ENCODE measurements at regions not wholly inside any gene's neighbourhood (a gene's known extent, or its start where the extent isn't known, plus 50 kb on each side); places are given as distances from the start of the nearest gene placed in this dataset.

DNA sequence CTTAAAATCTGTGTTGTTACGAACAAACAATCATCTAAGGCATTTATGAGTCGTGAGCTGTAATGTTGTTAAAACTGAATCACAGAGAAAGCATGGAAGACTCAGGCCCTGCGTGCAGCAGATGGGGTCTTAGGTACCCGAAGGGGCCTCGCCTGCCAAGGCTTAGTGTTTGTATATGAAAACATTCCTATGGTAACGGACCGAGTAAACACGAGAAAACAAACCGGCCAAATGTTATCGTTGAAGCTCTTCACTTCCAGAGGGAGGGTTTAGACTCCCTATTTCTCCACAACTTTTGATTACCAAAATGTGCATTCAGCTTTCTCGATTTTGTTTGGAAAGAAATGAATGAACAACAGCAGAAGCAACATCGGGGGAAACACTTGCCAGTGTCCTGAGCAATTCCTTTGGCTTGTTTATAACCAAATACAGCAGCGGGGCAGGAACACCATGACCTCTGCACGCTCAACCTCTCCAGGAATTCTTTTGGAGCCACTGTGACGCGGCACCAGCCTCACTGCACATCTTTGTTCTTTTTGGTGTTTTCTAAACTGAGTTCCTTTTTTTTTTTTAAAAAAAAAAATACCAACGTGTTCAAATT is 121.6 kb upstream of the KLF6 start:
- DNase-seq = no peak

DNA sequence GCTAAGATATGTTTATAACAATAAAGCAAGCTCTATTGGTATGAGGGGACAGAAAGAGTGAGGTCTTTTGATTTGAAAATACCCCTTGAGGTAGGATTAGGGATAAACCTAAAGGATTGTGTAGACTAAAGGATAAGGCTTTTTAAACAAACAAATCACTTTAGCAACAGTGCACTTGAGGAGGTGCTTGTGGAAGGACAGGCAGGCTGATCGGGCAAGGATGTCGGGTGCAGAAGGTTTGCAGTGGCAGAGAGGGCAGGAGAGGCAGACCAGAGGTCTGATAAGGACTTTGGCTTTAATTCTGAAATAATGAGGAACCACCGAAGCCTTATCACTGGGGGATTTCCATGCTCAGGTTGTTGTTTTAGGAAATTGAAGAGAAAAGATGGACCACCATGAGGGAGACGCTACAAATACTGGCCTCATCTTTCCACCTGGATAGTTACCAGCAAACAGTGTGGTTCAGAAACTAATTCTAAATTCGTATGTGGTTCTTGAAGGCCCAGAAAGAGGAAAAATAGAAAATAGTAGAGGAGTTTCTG is 119.5 kb upstream of the KLF6 start:
- DNase-seq = no peak

DNA sequence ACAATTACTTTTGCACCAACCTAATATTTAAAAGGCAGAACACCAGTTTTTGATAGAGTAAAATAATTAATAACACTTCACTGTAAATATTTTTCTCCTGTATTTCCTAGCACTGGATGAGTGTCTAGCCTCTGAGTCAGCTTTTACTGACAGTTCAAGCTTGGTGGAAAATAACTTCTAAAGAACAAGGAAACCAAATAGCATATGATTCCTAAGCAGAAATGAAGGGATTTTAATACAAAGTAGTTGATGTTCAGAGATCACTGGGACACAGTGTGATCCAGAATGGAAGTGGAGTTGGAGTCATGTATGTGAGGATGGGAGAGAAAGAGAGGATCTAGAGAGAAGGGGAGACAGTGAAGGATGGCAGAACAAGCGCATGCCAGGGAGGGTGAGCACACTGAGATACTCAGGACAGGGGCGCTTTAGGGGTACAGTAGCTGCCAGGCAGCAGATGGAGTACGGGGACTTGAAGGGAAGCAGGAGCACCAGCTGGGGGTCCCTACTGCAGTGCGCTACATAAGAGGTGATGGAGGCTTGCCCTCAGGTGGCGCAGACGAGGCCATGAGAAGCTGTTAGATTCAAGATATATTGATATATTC is 117.9 kb upstream of the KLF6 start:
- no peak for DNase-seq

DNA sequence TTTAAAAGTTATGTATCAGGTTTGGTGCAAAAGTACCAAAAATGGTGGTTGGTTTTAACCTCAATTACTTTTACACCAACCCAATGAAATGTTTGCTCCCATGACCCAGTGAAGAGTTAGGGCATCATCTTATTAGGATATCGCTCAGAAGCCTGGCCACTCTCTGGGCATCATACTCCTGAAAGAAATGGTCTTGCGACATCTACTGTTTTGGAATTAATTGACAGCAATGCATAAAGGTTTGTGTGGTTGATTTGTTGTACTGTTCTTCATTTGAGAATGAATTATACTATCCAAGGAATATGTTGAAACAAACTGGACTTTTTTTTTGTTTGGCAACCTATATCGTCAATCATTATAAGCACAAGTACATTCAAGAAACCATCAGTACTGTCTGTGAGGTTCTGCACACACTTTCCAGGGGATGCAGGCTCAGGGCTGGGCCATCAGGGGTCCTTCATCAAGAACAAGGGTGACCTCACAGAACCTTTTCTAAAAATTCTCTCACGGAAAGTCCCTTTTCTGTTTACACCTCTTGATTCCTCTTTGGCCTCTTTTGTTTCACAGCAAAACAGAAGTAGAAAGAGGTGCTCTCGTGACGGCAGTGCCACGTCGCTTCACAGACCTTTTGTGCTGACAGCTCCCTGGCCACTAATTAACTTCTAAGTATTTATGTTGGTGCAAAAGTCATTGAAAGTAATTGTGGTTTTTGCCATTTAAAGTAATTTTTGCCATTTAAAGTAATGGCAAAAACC is 117.2 kb upstream of the KLF6 start:
- no peak for DNase-seq

DNA sequence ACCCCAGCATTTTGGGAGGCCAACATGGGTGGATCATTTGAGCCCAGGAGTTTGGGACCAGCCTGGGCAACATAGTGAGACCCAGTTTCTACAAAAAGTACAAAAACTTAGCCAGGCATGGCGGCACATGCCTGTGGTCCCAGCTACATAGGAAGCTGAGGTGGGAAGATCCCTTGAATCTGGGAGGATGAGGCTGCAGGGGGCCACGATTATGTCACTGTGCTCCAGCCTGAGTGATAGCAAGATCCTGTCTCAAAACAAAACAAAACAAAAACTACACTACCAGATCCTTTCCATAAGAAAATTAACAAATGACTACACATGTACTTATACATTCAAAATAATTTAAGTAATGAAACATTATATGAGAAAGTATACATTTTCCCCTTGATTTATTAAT is 116.4 kb upstream of the KLF6 start:
- DNase-seq = no peak

DNA sequence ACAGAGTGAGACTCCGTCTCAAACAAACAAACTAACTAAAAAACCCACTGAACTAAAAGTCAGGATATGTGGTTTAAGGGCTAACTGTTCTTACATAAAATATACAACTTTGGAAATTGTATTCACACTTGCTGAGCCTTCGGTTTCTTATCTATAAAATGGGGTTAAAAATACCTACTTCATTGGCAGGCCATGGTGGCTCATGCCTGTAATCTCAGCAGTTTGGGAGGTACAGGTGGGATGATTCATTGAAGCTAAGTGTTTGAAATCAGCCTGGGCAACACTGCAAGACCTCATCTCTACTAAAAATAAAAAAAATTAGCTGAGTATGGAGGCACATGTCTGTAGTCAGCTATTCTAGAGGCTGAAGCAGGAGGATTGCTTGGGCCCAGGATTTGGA is 115.4 kb upstream of the KLF6 start:
- DNase-seq = no peak

DNA sequence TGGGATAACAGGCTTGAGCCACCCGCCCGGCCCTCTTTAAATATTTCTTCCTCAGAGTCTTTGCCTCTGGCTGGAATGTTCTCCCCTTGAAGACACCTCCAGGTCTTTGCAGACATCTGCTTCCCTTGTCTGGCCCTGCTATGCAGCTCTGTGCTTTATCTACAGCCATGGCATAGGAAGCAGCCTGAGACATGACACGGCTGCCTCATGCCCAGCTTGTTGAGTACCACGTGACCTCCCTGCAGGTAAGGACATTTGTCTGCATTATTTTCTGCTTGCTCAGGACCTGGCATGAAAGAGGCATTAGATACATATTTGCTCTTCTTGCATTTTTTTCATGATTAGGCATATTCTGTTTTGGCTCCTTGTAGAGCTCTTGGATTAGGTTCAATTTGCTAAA is 113.8 kb upstream of the KLF6 start:
- no peak for DNase-seq

DNA sequence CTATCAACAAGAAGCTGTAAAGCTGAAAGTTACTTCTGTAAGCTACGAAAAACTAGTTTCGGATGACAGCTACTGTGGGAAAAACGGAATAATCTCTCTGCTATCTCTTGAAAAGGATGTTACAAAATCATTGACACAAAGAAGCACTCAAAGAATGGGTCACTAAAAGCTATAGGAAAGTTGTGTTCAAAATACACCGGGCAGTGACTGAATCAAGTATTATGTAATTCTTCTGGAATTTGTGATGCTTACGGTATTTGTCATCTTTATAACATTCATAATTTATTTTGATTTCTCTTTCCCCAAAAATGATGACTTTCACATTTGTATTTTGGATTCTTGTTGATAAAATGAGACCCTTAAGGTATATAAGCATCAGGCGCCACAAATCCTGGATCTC is 112.1 kb upstream of the KLF6 start:
- DNase-seq = no peak

DNA sequence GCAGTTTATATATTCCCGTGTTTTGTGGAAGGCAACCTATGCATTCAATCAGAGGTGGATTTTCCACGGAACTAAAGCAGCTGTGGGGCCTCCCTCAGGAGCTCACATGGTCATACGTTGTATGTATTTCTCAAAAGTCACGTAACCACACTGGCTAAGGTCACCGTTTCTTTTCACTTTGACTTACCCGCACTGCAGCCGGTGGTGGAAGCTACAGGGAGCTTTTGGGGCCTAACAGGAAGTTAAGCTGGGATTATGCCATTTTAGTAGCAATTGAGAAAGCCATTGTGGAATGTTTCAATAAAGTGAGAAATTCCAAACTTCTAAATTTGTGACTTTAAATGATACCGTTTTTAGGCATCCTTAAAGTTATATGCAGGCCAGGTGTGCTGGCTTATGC is 111.2 kb upstream of the KLF6 start:
- no peak for DNase-seq

DNA sequence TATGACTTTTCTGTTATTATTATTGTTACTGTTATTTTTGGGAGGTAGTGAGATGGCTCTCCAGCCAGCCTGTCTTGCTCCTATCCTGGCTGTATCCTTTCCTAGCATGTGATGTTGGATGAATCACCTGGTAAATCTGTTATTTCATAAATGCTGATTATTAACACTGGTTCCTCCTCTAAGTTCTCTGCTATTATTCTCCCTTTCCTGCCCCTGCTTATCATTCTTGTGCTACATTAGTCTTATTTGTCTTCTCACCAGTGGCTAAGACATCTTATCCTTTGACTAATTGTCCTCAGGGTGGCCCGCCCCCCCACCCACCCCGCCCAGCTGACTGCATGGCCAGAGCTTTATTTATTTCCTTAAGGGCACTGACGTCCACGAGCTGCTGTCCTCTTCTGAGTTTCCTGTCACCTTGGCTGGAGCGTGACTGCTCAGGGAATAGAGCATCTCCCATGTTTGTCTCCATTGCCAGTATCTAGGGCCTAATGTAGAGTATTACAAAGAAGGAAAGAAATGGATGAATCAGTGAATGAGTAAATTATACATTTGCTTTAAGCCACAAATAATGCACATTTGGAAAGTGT is 110.1 kb upstream of the KLF6 start:
- no peak for DNase-seq

DNA sequence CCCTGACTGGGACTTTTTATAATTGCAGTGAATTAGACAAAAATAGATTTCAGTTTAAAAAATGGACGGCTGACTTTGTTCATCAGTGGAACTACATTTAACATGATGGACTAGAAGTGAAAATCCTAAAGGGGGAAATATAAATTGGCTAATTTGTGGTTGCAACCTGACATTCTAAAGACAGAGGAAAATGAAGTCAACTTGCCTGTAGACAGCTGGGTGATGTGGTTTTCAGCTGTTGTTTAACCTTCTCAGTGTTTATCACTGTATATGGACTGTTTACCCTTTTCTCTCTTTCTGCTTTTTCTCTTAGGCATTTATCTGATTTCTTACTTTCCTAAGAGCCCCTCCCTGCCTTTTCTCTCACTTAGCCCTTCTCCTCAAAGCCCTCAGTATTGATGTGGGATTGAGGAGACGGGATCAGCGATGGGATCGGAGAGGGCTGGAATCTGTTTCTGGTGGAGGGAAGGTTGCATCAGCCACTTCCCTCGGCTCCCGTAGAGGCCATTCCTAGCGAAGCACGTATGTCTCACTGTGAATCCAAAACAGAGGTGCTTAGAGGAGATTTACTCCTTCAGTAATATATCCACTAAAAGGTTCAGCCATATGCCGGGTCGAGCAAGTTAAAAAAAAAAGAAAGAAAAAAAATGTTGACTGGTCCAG is 109.0 kb upstream of the KLF6 start:
- DNase-seq = no peak

DNA sequence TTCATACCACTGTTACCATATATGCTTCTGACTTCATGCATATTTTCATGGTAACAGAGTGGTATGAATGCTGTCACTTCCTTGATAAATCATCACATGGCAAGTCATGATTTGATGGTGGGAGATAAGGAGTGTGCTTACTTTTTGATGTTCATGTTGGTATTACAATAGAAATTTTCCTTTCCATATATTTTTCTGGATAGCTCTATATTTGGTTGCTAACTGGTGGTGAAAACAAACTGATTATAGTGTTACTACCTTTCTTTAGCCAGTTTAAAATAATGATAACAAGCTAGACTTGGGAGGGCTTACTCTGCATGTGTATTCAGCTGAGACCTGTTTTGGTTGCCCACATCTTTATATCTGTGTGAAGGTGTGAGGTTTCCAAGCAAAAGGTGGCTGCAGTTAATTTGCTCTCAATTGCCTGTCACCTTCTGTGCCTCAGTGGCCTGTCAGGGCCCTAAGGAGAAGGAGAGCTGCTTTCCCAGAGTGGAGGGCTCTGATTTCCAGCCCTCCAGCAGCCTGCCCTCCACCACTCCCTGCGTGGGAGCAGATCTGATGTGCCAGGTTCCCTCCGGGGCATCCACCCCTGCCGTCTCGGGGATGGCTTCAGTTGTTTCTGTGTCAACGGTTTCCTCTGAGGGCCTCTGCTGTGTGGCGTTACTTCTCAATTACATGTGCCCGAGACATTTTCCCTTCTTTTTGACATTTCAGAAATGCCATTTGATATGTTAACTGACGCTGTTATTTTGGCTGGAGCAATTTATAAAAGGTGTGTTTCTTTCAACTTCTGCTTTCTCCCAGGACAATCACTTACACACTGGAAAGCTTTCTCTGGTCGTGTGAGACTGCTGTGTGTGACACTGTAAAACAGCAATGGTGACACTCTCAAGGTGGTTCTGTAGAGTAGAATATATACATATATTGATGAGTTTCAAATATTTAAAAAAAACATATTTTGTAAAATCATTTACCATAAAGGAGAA is 107.7 kb upstream of the KLF6 start:
- no peak for DNase-seq

DNA sequence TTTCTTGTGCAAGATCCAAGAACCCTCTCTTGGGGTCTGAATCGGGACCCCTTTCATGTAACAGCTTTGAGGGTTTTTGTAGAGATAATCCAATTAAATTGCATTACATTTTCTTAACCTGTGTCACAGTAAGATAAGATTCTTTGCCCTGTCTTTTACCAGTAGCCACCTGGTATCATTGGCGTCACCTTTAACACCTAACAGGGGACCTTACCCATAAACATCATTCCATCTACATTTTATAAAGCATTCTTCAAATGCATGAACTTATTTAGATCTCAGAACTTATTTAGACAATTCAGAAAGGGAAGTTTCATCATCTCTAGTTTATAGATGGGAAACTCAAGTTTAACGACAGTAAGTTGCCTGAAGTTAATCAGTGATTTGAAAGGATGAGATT is 106.4 kb upstream of the KLF6 start:
- no peak for DNase-seq

DNA sequence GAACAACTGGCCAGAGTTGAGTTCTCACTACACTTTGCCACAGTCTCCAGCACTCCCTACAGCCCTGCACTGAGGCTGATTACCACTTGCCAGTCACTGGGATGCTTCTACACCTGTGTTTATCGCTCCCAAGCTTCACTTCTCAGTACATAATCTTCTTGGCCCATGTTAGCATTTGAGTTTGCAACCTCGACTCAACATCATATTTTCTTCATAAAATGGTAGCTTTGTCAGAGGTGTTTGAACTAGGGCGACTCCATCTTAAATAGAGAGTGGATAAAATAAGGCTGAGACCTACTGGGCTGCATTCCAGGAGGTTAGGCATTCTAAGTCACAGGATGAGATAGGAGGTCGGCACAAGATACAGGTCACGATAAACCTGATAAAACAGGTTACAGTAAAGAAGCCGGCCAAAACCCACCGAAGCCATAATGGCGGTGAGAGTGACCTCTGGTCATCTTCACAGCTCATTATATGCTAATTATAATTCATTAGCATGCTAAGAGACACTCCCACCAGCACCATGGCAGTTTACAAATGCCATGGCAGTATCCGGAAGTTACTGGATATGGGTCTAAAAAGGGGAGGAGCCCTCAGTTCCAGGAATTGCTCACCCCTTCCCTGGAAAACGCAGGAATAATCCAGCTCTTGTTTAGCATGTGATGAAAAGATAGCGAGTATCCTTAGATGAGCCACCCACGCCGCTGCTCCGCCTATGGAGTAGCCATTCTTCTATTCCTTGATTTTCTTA is 105.8 kb upstream of the KLF6 start:
- no peak for DNase-seq

DNA sequence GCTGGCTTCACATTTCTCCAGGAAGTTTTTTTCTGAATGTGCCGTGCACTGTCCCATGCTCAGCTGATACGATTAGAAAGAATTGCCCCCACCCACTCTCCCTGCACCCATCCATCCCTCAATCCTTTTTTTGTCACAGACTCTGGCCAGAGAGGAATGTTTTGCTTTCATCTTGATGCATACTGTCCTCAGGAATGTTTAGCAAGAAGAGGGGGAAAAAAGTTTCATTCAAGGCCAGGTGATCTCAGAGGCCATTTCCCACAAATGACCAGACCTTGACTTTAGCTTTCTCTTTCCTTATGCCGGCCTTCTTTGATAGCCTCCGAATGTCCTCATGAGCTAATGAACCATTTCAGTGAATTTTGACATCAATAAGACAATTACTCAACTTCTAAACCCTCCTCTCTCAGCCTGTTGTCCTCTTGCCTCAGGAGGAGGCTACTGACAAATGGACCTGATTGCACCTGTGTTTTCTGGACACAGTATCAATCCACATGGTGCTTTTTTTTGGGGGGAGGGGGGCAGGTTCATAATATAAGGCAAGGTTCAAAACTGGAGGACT is 105.0 kb upstream of the KLF6 start:
- no peak for DNase-seq

DNA sequence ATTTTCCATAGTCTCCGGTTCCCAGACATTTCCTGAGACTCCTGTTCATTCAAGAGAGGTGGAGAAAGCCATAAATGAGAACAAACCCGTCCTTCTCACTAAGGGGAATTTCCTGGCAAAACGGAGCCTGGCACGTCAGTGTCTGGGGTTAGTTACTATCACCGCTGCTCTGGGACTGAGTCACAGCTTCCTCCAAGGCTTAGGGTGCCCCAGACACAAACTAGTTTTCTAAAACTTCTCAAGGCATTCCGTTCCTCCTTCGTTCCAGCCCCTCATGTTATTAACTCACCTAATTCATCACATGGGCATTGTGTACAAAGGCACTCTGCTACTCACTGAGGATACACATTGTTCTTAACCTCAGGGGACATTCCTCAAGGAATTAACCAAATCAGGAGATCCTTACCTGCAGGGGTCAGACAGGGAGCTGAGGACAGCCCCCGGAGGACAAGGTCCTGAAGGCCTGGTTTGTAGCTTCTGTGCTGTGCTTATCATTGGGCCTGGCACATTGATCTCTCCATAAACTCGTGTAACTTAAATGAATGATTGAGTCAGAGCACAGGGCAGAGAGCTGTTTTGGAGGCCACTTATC is 103.0 kb upstream of the KLF6 start:
- DNase-seq = no peak

DNA sequence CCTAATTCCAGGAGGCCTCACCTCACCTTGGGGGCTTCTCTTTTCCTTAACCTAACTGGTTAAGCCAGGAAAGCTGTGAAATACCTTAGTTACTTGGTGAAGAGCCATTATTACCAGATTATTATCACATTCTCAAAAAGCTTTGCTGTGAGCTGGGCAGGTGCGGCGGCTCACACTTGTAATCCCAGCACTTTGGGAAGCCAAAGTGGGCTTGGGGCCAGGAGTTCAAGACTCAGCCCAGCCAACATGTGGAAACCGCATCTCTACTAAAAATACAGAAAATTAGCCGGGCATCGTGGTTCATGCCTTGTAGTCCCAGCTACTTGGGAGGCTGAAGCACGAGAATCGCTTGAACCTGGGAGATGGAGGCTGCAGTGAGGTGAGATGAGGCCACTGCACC is 102.4 kb upstream of the KLF6 start:
- DNase-seq = no peak

DNA sequence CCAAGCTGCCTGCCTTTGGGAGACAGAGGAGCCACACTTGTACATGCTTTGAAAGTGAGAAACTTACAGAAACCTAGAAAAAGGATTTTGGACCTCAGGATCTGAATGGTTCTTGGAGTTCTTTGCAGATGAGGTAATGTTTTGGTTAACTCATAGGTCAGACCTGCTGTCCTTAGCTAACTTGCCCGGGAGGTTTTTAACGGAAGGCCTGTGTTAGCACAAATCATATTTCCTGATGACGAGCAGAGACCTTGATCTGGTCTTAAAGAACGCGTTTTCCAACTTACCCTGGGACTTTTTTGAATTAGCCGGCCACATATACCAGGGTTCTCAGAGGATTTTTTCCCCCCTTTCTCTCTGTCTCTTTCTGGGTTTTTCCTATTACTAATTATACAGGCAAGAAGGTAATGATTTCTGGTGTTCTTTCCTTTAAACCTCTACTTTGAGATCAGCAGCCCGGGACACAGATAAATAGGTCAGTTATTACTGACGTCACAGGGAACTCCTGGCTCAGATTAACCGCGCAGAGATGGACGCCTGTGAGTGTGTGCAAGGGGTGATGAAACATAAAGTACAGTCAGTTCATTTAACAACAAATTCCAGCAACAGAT is 101.7 kb upstream of the KLF6 start:
- no peak for DNase-seq

DNA sequence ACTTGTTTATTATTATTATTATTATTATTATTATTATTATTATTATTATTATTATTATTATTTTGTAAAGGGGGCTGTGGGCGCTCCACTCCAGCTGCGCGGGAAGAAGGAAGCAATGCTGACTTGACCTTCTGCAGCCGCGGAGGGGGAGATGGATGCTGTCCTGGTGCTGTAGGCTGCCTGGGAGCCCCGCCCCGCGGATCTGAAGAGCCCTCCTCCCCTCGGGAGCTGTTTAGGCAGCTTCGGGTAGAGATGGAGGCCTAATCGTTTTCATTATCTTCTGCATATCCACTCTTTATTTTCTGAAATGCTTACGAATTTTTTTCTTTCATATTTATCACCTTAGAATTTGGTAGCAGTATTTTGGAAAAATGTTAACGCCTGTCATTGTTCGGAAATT is 101.2 kb upstream of the KLF6 start:
- no peak for DNase-seq

DNA sequence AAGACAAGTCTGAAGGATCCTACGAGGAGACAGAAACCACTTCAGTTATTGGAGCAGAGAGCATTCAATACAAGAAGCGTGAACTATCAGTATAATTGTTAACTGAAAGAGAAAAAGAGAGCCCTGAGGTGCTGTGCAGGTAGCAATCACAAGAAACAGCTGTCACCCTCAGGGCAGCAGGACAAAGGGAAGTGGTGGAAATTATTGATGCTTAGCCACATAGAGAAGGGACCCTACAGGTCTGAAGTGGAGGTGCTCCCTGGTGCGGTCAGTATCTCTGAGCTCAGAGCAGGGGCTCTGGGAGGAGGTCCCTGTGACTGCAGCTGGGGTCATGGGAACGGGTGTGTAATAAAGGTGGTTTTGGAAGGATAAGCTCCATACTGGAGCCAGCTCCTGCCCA is 97.8 kb upstream of the KLF6 start:
- no peak for DNase-seq

Measured in SIG-M5 (cell line).